ENCODE measurements at regions not wholly inside any gene's neighbourhood (a gene's known extent, or its start where the extent isn't known, plus 50 kb on each side); places are given as distances from the start of the nearest gene placed in this dataset.

DNA sequence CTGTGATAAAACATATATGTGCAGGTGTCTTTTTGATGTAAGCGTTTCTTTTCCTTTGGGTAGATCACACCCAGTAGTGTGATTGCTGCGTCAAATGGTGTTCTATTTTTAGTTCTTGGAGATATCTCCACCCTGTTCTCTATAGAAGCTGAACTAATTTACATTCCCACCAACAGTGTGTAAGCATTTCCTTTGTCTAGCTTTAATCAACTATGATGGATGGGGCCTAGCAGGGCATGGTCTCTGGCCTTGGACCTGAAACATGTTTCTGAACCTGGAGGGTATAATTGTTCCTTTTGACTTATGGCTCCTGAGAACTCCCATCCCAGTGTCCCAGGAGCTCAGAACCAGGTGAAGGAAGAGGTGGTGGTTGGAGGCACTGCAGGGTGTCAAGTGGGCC, 93.9 kb downstream of the HAPSTR1 start:
- TF ChIP-seq, protein P1, sequence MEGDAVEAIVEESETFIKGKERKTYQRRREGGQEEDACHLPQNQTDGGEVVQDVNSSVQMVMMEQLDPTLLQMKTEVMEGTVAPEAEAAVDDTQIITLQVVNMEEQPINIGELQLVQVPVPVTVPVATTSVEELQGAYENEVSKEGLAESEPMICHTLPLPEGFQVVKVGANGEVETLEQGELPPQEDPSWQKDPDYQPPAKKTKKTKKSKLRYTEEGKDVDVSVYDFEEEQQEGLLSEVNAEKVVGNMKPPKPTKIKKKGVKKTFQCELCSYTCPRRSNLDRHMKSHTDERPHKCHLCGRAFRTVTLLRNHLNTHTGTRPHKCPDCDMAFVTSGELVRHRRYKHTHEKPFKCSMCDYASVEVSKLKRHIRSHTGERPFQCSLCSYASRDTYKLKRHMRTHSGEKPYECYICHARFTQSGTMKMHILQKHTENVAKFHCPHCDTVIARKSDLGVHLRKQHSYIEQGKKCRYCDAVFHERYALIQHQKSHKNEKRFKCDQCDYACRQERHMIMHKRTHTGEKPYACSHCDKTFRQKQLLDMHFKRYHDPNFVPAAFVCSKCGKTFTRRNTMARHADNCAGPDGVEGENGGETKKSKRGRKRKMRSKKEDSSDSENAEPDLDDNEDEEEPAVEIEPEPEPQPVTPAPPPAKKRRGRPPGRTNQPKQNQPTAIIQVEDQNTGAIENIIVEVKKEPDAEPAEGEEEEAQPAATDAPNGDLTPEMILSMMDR (conservative IDR thresholded peaks at IDR 0.05; ENCODE audit: low read depth, low read length) = no peak
- TF ChIP-seq EZH2 (IDR thresholded peaks at IDR 0.05; ENCODE audit: borderline replicate concordance, low read depth, low read length, poor library complexity, severe bottlenecking) = no peak
